Central memory CD8-positive, alpha-beta T cell (primary cell): ENCODE measurements at regions not wholly inside any gene's neighbourhood (a gene's known extent, or its start where the extent isn't known, plus 50 kb on each side); places are given as distances from the start of the nearest gene placed in this dataset.
"Not testable (repeated sequence)": the region's sequence is repeated elsewhere in the genome, so short reads cannot be mapped to it uniquely, and the experiment has no call there.

Experiments used
- ATAC-seq: fragments of 150-1000 bp; cut with Tn5 transposase; replicated peaks from 2 replicates; pipeline ENCODE4 v1.10.0; 2022; ENCODE audit warnings: mild to moderate bottlenecking, moderate FRiP score, moderate number of reproducible peaks; ENCODE audit not compliant: poor library complexity, severe bottlenecking; ENCODE audit errors: extremely low read depth
- DNase-seq, 2 donors: peaks; one replicate each; pipeline ENCODE4 v3.0.0; 2021; ENCODE audit warnings: low spot score in 2 of 2
- H3K27ac Mint-ChIP-seq: one replicate; pipeline ENCODE4 v1.8.0; 2022; ENCODE audit warnings: low read depth, mild to moderate bottlenecking, moderate library complexity, mixed read lengths
- H3K27me3 Mint-ChIP-seq: one replicate; pipeline ENCODE4 v1.8.0; 2022; ENCODE audit warnings: mixed read lengths
- H3K36me3 Mint-ChIP-seq: one replicate; pipeline ENCODE4 v1.8.0; 2022; ENCODE audit warnings: mild to moderate bottlenecking, moderate library complexity, mixed read lengths; ENCODE audit not compliant: insufficient read depth
- H3K4me1 Mint-ChIP-seq: one replicate; pipeline ENCODE4 v1.8.0; 2022; ENCODE audit warnings: mixed read lengths
- H3K4me3 Mint-ChIP-seq: one replicate; pipeline ENCODE4 v1.8.0; 2022; ENCODE audit warnings: mild to moderate bottlenecking, moderate library complexity, mixed read lengths
- H3K9me3 Mint-ChIP-seq: one replicate; pipeline ENCODE4 v1.8.0; 2022; ENCODE audit warnings: mixed read lengths

- Mint-ChIP-seq H3K9me3 (peaks cover 18% of the 10 kb centered on the region), H3K36me3 (no peaks in the 10 kb centered on the region), H3K27ac (no peak overlapping the region), H3K27me3 (no peaks in the 10 kb centered on the region), H3K4me3 (no peak overlapping the region), H3K4me1 (no peaks in the 10 kb centered on the region)
- DNase-seq, result no peak
- no peak for ATAC-seq
These were observed 1323.1 kb downstream of the ADGRL3 start for GRCh38 chr4:62523256-62523655.

GRCh38 chr4:62522273-62522672 lies 1322.1 kb downstream of the ADGRL3 start:
- Mint-ChIP-seq H3K36me3 (no peaks in the 10 kb centered on the region), H3K27ac (no peak overlapping the region), H3K4me1 (no peaks in the 10 kb centered on the region), H3K27me3 (no peaks in the 10 kb centered on the region), H3K4me3 (no peak overlapping the region), H3K9me3 (peaks cover 18% of the 10 kb centered on the region)
- ATAC-seq, result no peak
- DNase-seq, result no peak

GRCh38 chr4:62517716-62518115 lies 1317.6 kb downstream of the ADGRL3 start:
- no peak for DNase-seq
- Mint-ChIP-seq H3K27me3 (no peaks in the 10 kb centered on the region), H3K4me1 (no peaks in the 10 kb centered on the region), H3K36me3 (no peaks in the 10 kb centered on the region), H3K4me3 (no peak overlapping the region), H3K27ac (no peak overlapping the region), H3K9me3 (peaks cover 15% of the 10 kb centered on the region)
- no peak for ATAC-seq

- Mint-ChIP-seq H3K4me3 (no peak overlapping the region), H3K9me3 (peaks cover 32% of the 10 kb centered on the region), H3K27ac (no peak overlapping the region), H3K27me3 (no peaks in the 10 kb centered on the region), H3K36me3 (no peaks in the 10 kb centered on the region), H3K4me1 (no peaks in the 10 kb centered on the region)
- no peak for ATAC-seq
- DNase-seq, result no peak
These were observed 1313.2 kb downstream of the ADGRL3 start for GRCh38 chr4:62513306-62513705.

- Mint-ChIP-seq H3K36me3 (no peaks in the 10 kb centered on the region), H3K4me1 (no peaks in the 10 kb centered on the region), H3K9me3 (peaks cover 40% of the 10 kb centered on the region), H3K27me3 (no peaks in the 10 kb centered on the region), H3K27ac (no peak overlapping the region), H3K4me3 (no peak overlapping the region)
- ATAC-seq, result no peak
- no peak for DNase-seq
These were observed 1312.1 kb downstream of the ADGRL3 start for GRCh38 chr4:62512271-62512670.

- H3K4me1 Mint-ChIP-seq, result no peaks in the 10 kb centered on the region
- ATAC-seq, result no peak
- H3K27me3 Mint-ChIP-seq, result no peaks in the 10 kb centered on the region
- peaks cover 43% of the 10 kb centered on the region for H3K9me3 Mint-ChIP-seq
- H3K36me3 Mint-ChIP-seq, result no peaks in the 10 kb centered on the region
- no peak for DNase-seq
- no peak overlapping the region for H3K27ac Mint-ChIP-seq
- no peak overlapping the region for H3K4me3 Mint-ChIP-seq
These were observed 1310.1 kb downstream of the ADGRL3 start for GRCh38 chr4:62510228-62510627.

GRCh38 chr4:62500296-62500695 lies 1300.2 kb downstream of the ADGRL3 start:
- DNase-seq (no peak), ATAC-seq (no peak)
- Mint-ChIP-seq H3K27me3 (no peaks in the 10 kb centered on the region), H3K27ac (no peak overlapping the region), H3K4me1 (no peaks in the 10 kb centered on the region), H3K36me3 (no peaks in the 10 kb centered on the region), H3K9me3 (peaks cover 35% of the 10 kb centered on the region), H3K4me3 (no peak overlapping the region)

GRCh38 chr4:62495032-62495431 lies 1294.9 kb downstream of the ADGRL3 start:
- no peaks in the 10 kb centered on the region for H3K4me1 Mint-ChIP-seq
- peaks cover 33% of the 10 kb centered on the region for H3K9me3 Mint-ChIP-seq
- no peak for DNase-seq
- no peak overlapping the region for H3K4me3 Mint-ChIP-seq
- no peak overlapping the region for H3K27ac Mint-ChIP-seq
- ATAC-seq, result no peak
- no peaks in the 10 kb centered on the region for H3K27me3 Mint-ChIP-seq
- no peaks in the 10 kb centered on the region for H3K36me3 Mint-ChIP-seq

- not testable (repeated sequence) for H3K36me3 Mint-ChIP-seq, ATAC-seq, DNase-seq, H3K4me3 Mint-ChIP-seq, H3K27me3 Mint-ChIP-seq, H3K27ac Mint-ChIP-seq, H3K4me1 Mint-ChIP-seq
- peaks cover 26% of the 10 kb centered on the region for H3K9me3 Mint-ChIP-seq
These were observed 1291.6 kb downstream of the ADGRL3 start for GRCh38 chr4:62491756-62492155.

- no peaks in the 10 kb centered on the region for H3K4me1 Mint-ChIP-seq
- ATAC-seq (no peak), DNase-seq (no peak)
- no peaks in the 10 kb centered on the region for H3K27me3 Mint-ChIP-seq
- H3K27ac Mint-ChIP-seq, result no peak overlapping the region
- H3K36me3 Mint-ChIP-seq, result no peaks in the 10 kb centered on the region
- H3K4me3 Mint-ChIP-seq, result no peak overlapping the region
- peaks cover 14% of the 10 kb centered on the region for H3K9me3 Mint-ChIP-seq
These were observed 1290.5 kb downstream of the ADGRL3 start for GRCh38 chr4:62490635-62491034.

- ATAC-seq (no peak), DNase-seq (no peak)
- Mint-ChIP-seq H3K27me3 (no peaks in the 10 kb centered on the region), H3K4me3 (no peak overlapping the region), H3K4me1 (no peaks in the 10 kb centered on the region), H3K36me3 (peaks cover 3% of the 10 kb centered on the region), H3K9me3 (peaks cover 17% of the 10 kb centered on the region), H3K27ac (no peak overlapping the region)
These were observed 1286.9 kb downstream of the ADGRL3 start for GRCh38 chr4:62487016-62487415.

GRCh38 chr4:62484357-62484756 lies 1284.2 kb downstream of the ADGRL3 start:
- no peak for ATAC-seq
- peaks cover 4% of the 10 kb centered on the region for H3K36me3 Mint-ChIP-seq

GRCh38 chr4:62482355-62482754 lies 1282.2 kb downstream of the ADGRL3 start:
- Mint-ChIP-seq H3K4me3 (no peak overlapping the region), H3K27me3 (no peaks in the 10 kb centered on the region), H3K36me3 (peaks cover 4% of the 10 kb centered on the region), H3K4me1 (no peaks in the 10 kb centered on the region), H3K9me3 (peaks cover 16% of the 10 kb centered on the region), H3K27ac (no peak overlapping the region)
- no peak for DNase-seq
- ATAC-seq, result no peak

More at GRCh38 chr4:62484357-62484756, 1284.2 kb downstream of the ADGRL3 start:
- no peak for DNase-seq
- H3K27ac Mint-ChIP-seq, result no peak overlapping the region
- H3K27me3 Mint-ChIP-seq, result no peaks in the 10 kb centered on the region
- peaks cover 16% of the 10 kb centered on the region for H3K9me3 Mint-ChIP-seq
- H3K4me1 Mint-ChIP-seq, result no peaks in the 10 kb centered on the region
- no peak overlapping the region for H3K4me3 Mint-ChIP-seq

- Mint-ChIP-seq H3K4me1 (no peaks in the 10 kb centered on the region), H3K27me3 (no peaks in the 10 kb centered on the region), H3K9me3 (peaks cover 17% of the 10 kb centered on the region), H3K27ac (no peak overlapping the region), H3K4me3 (no peak overlapping the region), H3K36me3 (no peaks in the 10 kb centered on the region)
- ATAC-seq (no peak), DNase-seq (no peak)
These were observed 1275.5 kb downstream of the ADGRL3 start for GRCh38 chr4:62475596-62475995.
